ENCODE measurements at regions not wholly inside any gene's neighbourhood (a gene's known extent, or its start where the extent isn't known, plus 50 kb on each side); places are given as distances from the start of the nearest gene placed in this dataset.

GRCh38 chr7:142654398-142654797 lies 94.9 kb upstream of the PRSS1 start:
- TF ChIP-seq, protein P1, sequence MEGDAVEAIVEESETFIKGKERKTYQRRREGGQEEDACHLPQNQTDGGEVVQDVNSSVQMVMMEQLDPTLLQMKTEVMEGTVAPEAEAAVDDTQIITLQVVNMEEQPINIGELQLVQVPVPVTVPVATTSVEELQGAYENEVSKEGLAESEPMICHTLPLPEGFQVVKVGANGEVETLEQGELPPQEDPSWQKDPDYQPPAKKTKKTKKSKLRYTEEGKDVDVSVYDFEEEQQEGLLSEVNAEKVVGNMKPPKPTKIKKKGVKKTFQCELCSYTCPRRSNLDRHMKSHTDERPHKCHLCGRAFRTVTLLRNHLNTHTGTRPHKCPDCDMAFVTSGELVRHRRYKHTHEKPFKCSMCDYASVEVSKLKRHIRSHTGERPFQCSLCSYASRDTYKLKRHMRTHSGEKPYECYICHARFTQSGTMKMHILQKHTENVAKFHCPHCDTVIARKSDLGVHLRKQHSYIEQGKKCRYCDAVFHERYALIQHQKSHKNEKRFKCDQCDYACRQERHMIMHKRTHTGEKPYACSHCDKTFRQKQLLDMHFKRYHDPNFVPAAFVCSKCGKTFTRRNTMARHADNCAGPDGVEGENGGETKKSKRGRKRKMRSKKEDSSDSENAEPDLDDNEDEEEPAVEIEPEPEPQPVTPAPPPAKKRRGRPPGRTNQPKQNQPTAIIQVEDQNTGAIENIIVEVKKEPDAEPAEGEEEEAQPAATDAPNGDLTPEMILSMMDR (conservative IDR thresholded peaks at IDR 0.05; ENCODE audit: low read depth, low read length) = no peak
- no peak for TF ChIP-seq EZH2 (IDR thresholded peaks at IDR 0.05; ENCODE audit: borderline replicate concordance, low read depth, low read length, poor library complexity, severe bottlenecking)
